Right lobe of liver (tissue), 6 donors: ENCODE measurements at regions not wholly inside any gene's neighbourhood (a gene's known extent, or its start where the extent isn't known, plus 50 kb on each side); places are given as distances from the start of the nearest gene placed in this dataset.
A peak's percentile ranks its signal among the peaks of the same experiment; 100 is the strongest.

Experiments
- ATAC-seq, 4 donors: fragments of 200-7000 bp; cut with Tn5 transposase; one replicate each; pipeline ENCODE4 v1.9.1; 2020; ENCODE audit warnings: mild to moderate bottlenecking in 4 of 4, moderate library complexity in 4 of 4
- DNase-seq, 3 donors: peaks; one replicate each; pipeline ENCODE4 v3.0.0-alpha.2; 2020
- H3K27ac ChIP-seq, 3 donors: fragments of 200-600 bp; one replicate each; pipeline ENCODE4 v1.8.0; 2022
- H3K27me3 ChIP-seq, 2 donors: fragments of 200-600 bp; one replicate each; pipeline ENCODE4 v1.8.0; 2022
- H3K36me3 ChIP-seq, 4 donors: fragments of 200-600 bp; sonication (generic) in 1 of 4; one replicate each; pipeline versions ENCODE4 v1.5.1 to v1.8.0; 2017 to 2022; ENCODE audit warnings: control low read depth in 1 of 4
- H3K4me1 ChIP-seq, 4 donors: fragments of 200-600 bp; sonication (generic) in 1 of 4; one replicate each; pipeline versions ENCODE4 v1.5.1 to v1.8.0; 2017 to 2022; ENCODE audit warnings: control low read depth in 1 of 4
- H3K4me3 ChIP-seq, 3 donors: fragments of 200-600 bp; one replicate each; pipeline ENCODE4 v1.8.0; 2022
- H3K9me3 ChIP-seq, 4 donors: fragments of 200-600 bp; sonication (generic) in 1 of 4; one replicate each; pipeline versions ENCODE4 v1.5.1 to v1.8.0; 2017 to 2022; ENCODE audit warnings: control low read depth in 1 of 4
- CTCF ChIP-seq, 4 donors: fragments of 200-600 bp in 3 of 4; fragments of 450-650 bp in 1 of 4; IDR thresholded peaks; one replicate each; pipeline versions ENCODE4 v1.5.1 to v1.8.0; 2016 to 2022; ENCODE audit warnings: antibody characterized with exemption in 4 of 4, mild to moderate bottlenecking in 2 of 4
- POLR2A ChIP-seq: fragments of 450-650 bp; IDR thresholded peaks from one replicate; pipeline ENCODE4 v1.6.1; 2017; ENCODE audit warnings: antibody characterized with exemption, mild to moderate bottlenecking
- WGBS: methylation state at CpG from one replicate; pipeline ENCODE4 v1.1.6; 2018; ENCODE audit warnings: low coverage, low lambda C conversion rate; ENCODE audit not compliant: insufficient coverage; ENCODE audit errors: missing lambda C conversion rate; 5-methylcytosine and 5-hydroxymethylcytosine counted together
- intact Hi-C, 2 donors: fragments of 100-400 bp; cut with DNase I; formaldehyde crosslinking; loops; one replicate each; pipeline versions ENCODE4 v1.11.2 to v1.14.1; 2022
- donor health status: DM: no; HTN: yes; CAD: no.
- donor health status: DM: no; HTN: no; CAD: no.
- donor health status: DM: no; HTN: no; CAD: no.
- donor health status: DM: no; HTN: yes; CAD: no.
- donor health status: DM: no; HTN: yes; CAD: no.

DNA sequence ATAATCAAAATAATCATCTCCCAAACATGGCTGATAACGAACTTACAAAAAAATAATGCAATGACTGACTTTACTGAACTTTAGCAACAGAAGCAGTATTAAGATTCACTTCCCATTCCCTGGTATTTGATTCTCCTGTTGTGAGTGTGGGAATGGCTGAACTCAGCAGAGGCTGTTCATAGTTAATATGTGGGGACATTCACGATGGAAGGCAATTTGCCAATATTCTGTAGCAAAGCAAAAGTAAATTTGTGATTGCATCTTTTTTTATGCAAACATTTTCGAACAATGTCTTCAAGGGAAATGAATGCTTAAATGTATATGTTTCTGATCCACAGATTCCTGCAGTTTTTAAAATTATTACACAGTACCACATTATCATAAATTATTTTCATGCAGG is 431.7 kb upstream of the KLF6 start:
- ATAC-seq (peak in 1 of 4 donors; percentile 34), DNase-seq (no peak)
- no peaks in the 10 kb centered on the region for H3K36me3 ChIP-seq
- intact Hi-C loops = no loop called here
- TF ChIP-seq CTCF (IDR thresholded peaks at IDR 0.05) (no peak), POLR2A (no peak)
- H3K9me3 ChIP-seq = no peaks in the 10 kb centered on the region
- H3K4me1 ChIP-seq = no peaks in the 10 kb centered on the region
- H3K27ac ChIP-seq = no peak overlapping the region
- H3K4me3 ChIP-seq = no peak overlapping the region
- H3K27me3 ChIP-seq = no peaks in the 10 kb centered on the region
- WGBS = 31% methylated on average over 3 of the region's 3 CpGs

GRCh38 chr10:4215963-4216575 is 431.1 kb upstream of the KLF6 start:
- ATAC-seq = no peak
- intact Hi-C loops = no loop called here

GRCh38 chr10:4215485-4215884 is 430.5 kb upstream of the KLF6 start:
- DNase-seq (no peak), ATAC-seq (no peak)
- H3K36me3 ChIP-seq = no peaks in the 10 kb centered on the region
- TF ChIP-seq CTCF (IDR thresholded peaks at IDR 0.05) = no peak
- no peak for TF ChIP-seq POLR2A
- intact Hi-C loops = no loop called here
- H3K4me1 ChIP-seq = no peaks in the 10 kb centered on the region
- whole genome bisulfite sequencing = 56% methylated on average over 4 of the region's 4 CpGs
- H3K27me3 ChIP-seq = no peaks in the 10 kb centered on the region
- H3K27ac ChIP-seq = no peak overlapping the region
- H3K4me3 ChIP-seq = no peak overlapping the region
- H3K9me3 ChIP-seq = no peaks in the 10 kb centered on the region

More at GRCh38 chr10:4215963-4216575, 431.1 kb upstream of the KLF6 start:
- H3K4me1 ChIP-seq = no peaks in the 10 kb centered on the region
- WGBS = 52% methylated on average over 4 of the region's 4 CpGs
- H3K9me3 ChIP-seq = no peaks in the 10 kb centered on the region
- no peaks in the 10 kb centered on the region for H3K36me3 ChIP-seq
- TF ChIP-seq POLR2A (no peak), CTCF (IDR thresholded peaks at IDR 0.05) (no peak)
- no peaks in the 10 kb centered on the region for H3K27me3 ChIP-seq
- no peak overlapping the region for H3K27ac ChIP-seq
- no peak overlapping the region for H3K4me3 ChIP-seq
- DNase-seq = no peak

DNA sequence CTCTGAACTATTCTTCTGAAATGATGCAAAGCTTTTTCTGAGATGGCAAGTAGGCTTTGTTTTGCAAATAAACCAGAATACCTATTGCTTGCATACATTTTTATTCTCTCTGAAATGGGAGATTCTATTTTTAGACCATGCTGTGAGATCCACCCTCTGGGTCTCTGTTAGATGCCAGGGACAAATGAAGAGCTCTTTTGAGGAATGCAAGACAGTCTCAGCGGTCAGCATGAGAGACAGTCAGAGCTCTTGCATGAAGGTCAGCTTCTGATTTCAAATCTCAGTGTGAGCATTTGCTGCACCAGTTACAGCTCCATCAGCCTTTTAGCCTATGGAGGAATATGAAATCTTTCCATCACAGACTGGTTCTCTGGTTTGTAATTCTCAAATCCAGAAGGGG is 429.9 kb upstream of the KLF6 start:
- Histone ChIP-seq H3K36me3 (no peaks in the 10 kb centered on the region), H3K4me3 (no peak overlapping the region), H3K27ac (no peak overlapping the region), H3K9me3 (no peaks in the 10 kb centered on the region), H3K4me1 (no peaks in the 10 kb centered on the region), H3K27me3 (no peaks in the 10 kb centered on the region)
- no peak for DNase-seq
- WGBS = 60% methylated on average over 1 of the region's 1 CpG
- ATAC-seq = no peak
- TF ChIP-seq POLR2A = no peak
- TF ChIP-seq CTCF (IDR thresholded peaks at IDR 0.05) = no peak
- intact Hi-C loops = no loop called here

DNA sequence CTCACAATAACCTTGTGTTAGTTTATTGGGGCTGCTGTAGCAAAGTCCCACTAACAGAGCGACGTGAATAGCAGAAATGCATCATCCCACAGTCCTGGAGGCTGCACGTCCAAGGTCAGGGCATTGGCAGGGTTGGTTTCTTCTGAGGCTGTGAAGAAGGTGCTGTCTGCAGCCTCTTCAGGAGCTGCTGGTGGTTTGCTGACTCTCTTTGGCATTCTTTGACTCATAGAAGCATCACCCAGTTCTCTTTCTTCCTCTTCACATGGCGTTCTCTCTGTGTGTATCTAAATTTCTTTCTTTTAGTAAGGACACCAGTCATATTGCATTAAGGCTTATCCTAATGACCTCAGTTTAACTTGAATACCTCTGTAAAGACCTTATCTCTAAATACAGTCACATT is 428.4 kb upstream of the KLF6 start:
- Histone ChIP-seq H3K4me1 (no peaks in the 10 kb centered on the region), H3K4me3 (no peak overlapping the region), H3K36me3 (no peaks in the 10 kb centered on the region), H3K27ac (no peak overlapping the region), H3K27me3 (no peaks in the 10 kb centered on the region), H3K9me3 (no peaks in the 10 kb centered on the region)
- DNase-seq (no peak), ATAC-seq (no peak)
- no peak for TF ChIP-seq POLR2A
- TF ChIP-seq CTCF (IDR thresholded peaks at IDR 0.05) = no peak
- WGBS = 53% methylated on average over 3 of the region's 4 CpGs
- intact Hi-C loops = no loop called here
